ENCODE measurements at regions not wholly inside any gene's neighbourhood (a gene's known extent, or its start where the extent isn't known, plus 50 kb on each side); places are given as distances from the start of the nearest gene placed in this dataset.
A peak's percentile ranks its signal among the peaks of the same experiment; 100 is the strongest.

DNA sequence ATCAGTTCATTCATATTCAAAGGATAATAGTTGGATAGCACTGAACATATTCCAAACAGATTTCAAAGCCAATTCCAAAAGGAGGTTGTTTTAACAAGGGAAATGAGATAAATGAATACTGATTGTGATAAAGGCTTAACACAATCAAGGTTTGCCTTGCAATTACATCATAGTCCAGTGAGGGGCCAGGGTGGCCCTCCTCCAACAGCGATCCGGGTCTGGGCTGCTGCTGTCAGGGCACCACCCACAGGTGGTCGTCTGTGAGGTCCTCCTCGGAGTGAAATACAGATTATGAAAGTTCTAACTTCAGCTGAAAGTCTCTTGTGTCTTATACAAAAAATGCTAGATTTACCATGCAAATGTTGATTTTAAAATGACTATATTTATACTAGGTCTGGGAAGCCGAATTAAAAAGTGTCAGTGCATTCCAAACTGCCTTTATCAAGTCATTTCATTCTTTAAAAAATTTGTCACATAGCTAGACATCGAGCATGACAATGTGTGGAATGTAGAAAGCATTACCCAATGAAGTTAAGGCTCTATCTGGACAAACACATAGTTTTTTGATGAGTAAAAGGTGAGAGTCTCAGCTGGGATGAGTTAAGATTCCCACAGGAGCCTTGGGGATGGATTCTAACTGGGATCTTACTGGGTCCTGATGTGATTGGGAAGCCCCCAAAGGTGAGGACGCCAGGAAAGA is 65.9 kb upstream of the SLC22A23 start:
- no peak for DNase-seq

DNA sequence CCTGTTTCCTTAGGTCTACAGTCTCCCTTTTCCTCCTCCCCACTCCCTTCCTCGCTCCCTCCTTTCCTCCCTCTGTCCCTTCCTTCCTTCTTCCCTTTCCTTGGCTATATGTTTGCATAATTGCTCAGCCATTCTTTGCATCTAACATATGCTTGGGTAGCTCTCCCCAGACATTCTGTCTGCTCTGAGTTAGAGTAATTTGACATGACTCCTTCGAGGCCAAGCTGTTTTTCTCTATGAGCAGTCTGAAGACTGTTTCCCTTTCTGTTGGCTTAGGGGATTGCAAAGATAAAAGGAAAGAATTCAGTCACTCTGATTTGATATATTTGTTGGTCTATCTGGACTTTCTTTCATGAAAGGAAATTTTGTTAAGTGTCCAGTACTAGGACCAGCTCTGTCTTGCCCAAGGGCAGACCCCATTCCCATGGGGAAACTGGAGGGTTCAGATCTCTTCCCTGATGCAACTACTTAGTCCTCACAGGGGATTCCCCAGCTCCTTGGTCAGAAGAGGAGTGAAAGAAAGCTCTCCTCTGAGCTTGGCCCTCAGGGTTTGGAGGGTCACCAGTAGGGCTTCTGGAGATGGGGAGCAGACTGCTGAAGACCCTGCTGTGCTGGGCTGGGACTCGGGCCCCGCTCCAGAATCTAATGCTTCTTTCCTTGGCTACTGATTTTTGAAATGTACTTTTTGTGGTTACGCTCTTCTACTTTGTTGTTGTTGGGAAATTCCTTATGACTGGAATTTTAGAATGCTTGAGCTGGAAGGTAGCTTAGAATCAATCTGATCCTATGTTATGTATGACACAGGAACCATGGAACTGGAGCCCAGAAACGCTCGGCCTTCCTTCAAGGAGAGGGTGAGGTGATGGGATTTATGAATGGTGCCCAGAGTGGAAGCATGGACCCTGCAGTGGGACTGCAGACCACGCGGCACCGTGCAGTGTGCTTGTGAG is 63.7 kb upstream of the SLC22A23 start:
- DNase-seq = no peak

DNA sequence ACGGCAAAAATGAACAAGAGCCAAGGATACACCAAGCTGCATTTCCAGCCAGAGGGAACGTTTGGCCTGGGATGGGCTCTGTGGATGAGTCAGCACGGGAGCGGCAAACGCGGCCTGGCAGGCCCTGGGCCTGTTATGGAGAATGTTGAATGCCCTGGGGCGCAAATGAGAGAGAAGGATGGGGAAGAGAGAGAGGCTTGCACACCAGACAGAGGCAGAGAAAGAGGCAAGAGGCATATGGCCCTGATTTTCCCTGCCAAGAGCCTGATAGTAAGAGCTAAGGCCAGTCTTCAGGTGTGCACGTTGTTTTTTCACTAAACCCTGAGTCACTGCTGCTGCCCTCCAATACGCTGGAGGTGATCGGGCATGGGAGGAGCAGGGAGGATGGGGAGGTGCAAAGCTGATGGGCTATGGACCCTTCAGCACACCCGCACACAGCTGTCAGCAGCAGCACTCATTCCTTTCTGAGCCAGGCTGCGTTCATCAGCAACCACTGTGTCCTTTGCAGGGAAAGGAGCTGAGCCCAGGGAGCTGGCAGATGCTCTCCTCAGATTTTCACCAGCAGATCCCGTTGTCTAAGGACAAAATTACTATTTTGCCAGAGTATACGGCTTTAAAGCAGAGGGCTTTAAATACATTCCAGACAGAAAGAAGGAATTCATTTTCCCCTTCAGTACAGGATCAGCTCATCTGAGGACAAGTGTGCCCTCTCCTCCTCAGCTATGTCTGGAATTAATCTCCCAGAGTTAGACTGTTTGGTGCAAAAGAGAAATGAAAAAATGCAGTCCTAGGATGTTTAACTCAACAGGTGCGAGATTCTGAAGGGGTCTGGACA is 61.7 kb upstream of the SLC22A23 start:
- DNase-seq = peak; percentile 97

DNA sequence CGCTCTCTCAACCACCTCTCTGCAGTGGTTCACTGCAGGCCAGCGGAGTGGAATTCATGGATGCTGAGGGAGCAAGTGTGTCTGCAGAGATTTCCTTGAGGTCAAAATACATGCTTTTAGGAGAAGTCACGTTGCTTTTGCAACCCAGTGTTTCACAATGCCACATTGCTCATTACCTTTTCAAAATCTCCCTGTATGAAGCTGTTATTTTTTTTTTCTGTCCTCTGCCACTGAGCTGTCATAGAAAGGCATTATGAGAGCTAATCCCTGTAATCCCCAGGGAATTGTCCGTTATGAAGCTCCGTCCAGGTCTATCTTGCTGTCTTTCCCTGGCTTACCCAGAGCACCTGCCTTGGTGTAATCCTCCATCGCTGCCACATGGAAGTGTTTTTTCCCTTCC is 60.5 kb upstream of the SLC22A23 start:
- no peak for DNase-seq

DNA sequence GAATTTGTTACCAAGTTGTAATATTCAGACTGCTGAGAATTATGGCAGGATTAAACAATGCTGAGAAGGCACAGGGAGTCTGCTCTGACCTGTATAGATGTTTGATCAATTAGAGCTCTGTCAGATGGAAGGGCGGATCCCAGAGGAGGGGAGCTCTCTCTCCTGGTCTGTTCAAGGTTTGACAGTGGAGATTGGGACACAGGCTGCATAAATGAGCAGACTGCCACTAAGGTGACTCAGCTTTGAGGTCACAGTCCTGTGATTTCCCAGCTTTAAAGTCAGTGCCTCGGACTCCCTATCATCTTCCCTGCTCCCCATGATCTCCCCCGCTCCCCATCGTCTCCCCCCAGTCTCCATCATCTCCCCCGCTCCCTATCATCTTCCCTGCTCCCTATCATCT is 59.2 kb upstream of the SLC22A23 start:
- no peak for DNase-seq

DNA sequence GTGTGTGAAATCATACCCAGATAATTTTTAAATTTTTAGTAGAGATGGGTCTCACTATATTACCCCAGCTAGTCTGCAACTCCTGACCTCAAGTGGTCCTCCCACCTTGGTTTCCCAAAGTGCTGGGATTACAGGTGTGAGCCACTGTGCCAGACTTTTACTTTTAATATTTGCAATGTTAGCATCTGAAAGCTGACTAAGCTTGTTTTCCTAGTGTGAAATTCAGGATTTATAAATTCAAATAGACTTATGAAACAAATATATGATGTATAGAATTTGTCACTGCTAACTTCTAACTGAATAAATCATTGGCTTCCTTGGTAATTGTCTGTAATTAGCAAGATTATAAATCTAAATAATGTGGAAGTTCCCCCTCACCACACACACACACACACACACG is 58.8 kb upstream of the SLC22A23 start:
- DNase-seq = no peak

DNA sequence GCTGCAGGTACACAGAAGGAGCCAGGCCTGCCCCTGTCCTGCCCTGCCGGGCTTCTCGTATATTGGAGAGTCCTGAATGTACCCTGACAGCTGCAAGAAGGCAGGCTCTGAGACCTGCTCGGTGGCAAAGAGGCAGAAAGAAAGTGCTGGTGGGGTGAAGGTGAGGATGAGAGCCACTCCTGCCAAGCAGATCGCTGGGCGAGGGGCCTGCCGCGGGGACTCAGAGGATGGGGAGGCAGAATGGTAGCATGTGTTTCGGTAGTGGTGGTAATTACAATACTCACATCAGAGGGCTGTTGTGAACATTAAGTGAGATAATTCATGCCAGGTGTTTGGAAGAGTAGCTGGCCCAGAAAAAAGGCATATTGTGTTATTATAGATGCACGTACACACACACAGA is 56.6 kb upstream of the SLC22A23 start:
- DNase-seq = no peak

DNA sequence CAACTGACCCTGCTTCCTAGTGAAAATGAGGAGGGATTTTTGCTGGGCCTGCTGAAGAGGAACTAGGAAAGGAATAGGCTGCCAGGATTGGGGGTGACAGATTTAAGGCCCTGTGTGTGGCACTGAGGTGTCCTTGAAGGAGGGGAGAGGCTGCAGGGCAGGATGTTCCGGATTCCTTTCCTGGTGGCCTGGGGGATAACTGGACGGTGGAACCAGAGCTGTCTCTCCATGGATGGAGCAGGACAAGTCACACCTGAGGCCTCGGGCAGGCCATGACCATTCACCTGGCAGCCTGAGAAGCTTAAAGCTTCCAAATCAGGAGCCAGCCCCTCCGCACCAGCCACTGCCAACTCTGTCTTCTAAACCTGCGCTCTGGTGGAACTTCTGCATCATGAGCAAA is 56.0 kb upstream of the SLC22A23 start:
- DNase-seq = peak; percentile 71

DNA sequence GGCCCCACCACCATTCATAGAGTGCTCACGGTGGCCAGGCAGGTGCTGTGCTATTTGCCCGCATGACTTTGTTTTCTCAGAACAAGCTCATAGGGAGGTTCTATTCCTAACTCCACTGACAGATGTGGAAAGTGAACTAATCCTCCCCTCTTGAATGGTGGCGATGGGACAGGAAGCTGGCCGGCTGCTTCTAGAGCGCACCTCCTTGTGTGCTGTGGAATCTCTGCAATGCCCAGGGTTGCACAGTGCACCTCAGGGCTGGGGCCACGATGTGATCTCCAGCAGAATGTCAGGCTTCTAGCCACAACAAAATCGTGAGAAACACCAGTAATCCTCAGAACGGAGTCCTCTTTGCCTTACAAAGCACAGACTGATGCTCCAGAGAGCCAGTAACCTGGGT is 53.8 kb upstream of the SLC22A23 start:
- DNase-seq = peak; percentile 71

DNA sequence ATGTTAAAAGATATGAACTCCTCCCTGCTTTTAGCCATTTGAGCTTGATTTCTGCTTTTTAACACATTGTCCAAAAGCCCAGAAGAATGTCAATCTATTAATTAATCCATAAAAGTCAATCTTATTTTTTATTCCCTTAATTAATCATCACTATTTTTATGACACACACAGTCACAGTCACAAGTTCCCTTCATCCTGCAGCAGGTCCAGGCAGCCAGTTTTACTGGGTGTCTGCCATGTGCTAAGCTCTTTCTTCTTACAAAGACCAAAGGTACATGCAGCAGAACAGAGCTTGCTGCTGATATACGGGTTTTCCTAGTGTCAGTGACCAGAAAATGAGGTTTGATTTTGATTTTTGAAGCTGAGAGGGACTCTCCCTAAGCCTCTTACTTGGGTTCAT is 53.3 kb upstream of the SLC22A23 start:
- no peak for DNase-seq

DNA sequence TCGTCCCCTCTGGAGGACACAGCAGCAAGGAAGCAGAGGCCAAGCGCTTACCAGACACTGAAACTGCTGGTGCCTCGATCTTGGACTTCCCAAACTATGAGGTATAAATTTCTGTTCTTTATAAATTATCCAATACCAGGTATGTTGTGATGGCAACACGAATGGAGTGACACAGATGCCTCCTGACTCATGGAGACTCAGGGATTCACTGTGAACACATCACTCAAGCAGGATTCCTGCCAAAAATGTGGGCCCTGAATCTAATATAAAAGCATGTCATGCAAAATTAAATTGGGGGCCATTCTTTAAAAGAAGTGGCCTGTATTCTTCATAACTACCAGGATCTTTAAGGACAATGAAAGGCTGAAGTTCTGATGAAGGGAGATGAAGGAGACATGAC is 52.5 kb upstream of the SLC22A23 start:
- no peak for DNase-seq

DNA sequence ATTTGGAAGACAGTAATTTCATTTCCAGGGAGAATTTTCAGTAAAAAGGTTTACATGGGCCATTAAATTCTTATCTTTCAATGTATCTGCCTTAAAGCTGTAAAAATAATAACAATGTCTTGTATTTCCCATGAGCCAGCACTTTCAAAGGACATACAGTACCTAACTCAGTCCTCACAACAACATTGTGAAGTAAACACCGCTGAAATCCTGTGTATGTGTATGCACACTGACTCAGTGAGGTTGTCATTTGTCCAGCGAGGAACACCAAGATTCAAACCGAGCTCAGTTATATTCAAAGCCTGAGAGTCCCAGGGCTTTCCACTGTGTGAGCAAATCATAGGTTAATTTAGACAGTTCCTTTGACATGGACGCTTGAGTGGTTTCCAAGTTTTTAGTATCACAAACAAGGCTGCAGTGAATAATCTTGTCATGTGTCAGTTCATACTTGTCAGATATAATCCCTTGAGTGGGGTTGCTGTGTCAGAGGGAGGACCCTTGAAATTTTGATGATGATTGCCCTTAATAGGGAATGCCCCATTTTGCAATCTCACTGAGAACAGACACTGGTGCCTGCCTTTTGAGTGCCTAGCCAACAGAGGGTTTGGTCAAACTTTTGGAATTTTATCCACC is 50.0 kb upstream of the SLC22A23 start:
- DNase-seq = no peak

Data from islet precursor cell (in vitro differentiated cells).